A673 (cell line): ENCODE measurements at regions not wholly inside any gene's neighbourhood (a gene's known extent, or its start where the extent isn't known, plus 50 kb on each side); places are given as distances from the start of the nearest gene placed in this dataset.

Experiments
- CTCF ChIP-seq: fragments of 300-800, 200-600 bp; sonication (generic); conservative IDR thresholded peaks from 2 replicates; pipeline ENCODE4 v1.5.1; 2017; ENCODE audit warnings: low read depth, mild to moderate bottlenecking, antibody characterized with exemption, low read length, moderate library complexity, mixed read lengths
- EZH2 ChIP-seq: fragments of 200-600 bp; sonication (generic); IDR thresholded peaks from 2 replicates; pipeline ENCODE4 v1.6.1; 2017; ENCODE audit warnings: borderline replicate concordance, low read depth, mild to moderate bottlenecking, mixed read lengths, antibody characterized with exemption, low read length; ENCODE audit not compliant: poor library complexity, severe bottlenecking

- TF ChIP-seq CTCF, result no peak
- TF ChIP-seq EZH2, result no peak
Measured at GRCh38 chr12:5232291-5232690, 188.6 kb downstream of the KCNA5 start.
